ENCODE measurements at regions not wholly inside any gene's neighbourhood (a gene's known extent, or its start where the extent isn't known, plus 50 kb on each side); places are given as distances from the start of the nearest gene placed in this dataset.

GRCh38 chr13:37412241-37412921 is 186.2 kb downstream of the POSTN start (continued):
- TF ChIP-seq CLOCK (CRISPR knock-in tag; IDR thresholded peaks at IDR 0.05; ENCODE audit: borderline replicate concordance) (no peak), ZNF512 (tag; IDR thresholded peaks at IDR 0.05) (no peak), NFIX (CRISPR knock-in tag; IDR thresholded peaks at IDR 0.05; ENCODE audit: low read depth) (no peak), POLR2AphosphoS5 (IDR thresholded peaks at IDR 0.05; ENCODE audit: control insufficient read depth, insufficient read depth, low read depth, low read length) (no peak)

GRCh38 chr13:37410316-37410715 is 188.3 kb downstream of the POSTN start:
- no peaks in the 10 kb centered on the region for H3K36me3 ChIP-seq (ENCODE audit: control insufficient read depth, insufficient read depth, low read length)
- ATAC-seq, result no peak
- in situ Hi-C loops (cut with MboI), result no loop called here
- no peak overlapping the region for H3K4me3 ChIP-seq
- no peaks in the 10 kb centered on the region for H3K79me2 ChIP-seq (ENCODE audit: control insufficient read depth, insufficient read depth, low read length)
- no peak overlapping the region for H3K27ac ChIP-seq (ENCODE audit: extremely low read depth, low read depth, low read length)
- no peaks in the 10 kb centered on the region for H3K4me1 ChIP-seq (replicated peaks in 1 of 2; ENCODE audit: control insufficient read depth in 2 of 2, insufficient read depth in 2 of 2, low read length in 2 of 2)
- H4K20me1 ChIP-seq (replicated peaks; ENCODE audit: control insufficient read depth, insufficient read depth, low read length), result no peaks in the 10 kb centered on the region
- TF ChIP-seq KDM4B (IDR thresholded peaks at IDR 0.05; ENCODE audit: borderline replicate concordance in 2 of 2, low read depth in 1 of 2) (no peak), PREB (CRISPR knock-in tag; IDR thresholded peaks at IDR 0.05) (no peak)
- H3K9me1 ChIP-seq (ENCODE audit: control insufficient read depth, insufficient read depth, low read length), result no peaks in the 10 kb centered on the region
- H2AFZ ChIP-seq (ENCODE audit: low read depth, low read length), result no peak overlapping the region
- 0% methylated on average over 3 of the region's 6 CpGs for whole genome bisulfite sequencing (ENCODE audit: insufficient coverage, low coverage, missing lambda C conversion rate)
- DNase-seq (ENCODE audit: extremely low read depth in 1 of 4, low spot score in 3 of 4), result no peak
- ChIA-PET CTCF (ENCODE audit: low intra/inter-chr PET ratio) (no interaction called here), POLR2A (no interaction called here)
- no peaks in the 10 kb centered on the region for H3K9me3 ChIP-seq (replicated peaks; ENCODE audit: control insufficient read depth, insufficient read depth, low read depth, low read length)
- no peak for FAIRE-seq
- no TSS peak for BruUV-seq (replicated peaks)
- intact Hi-C loops (cut with micrococcal nuclease), result no loop called here
- H3K9ac ChIP-seq (ENCODE audit: insufficient read depth in 1 of 2, low read depth in 2 of 2, low read length in 2 of 2), result no peak overlapping the region
- no peak overlapping the region for H3K4me2 ChIP-seq (ENCODE audit: insufficient read depth, low read length)
- no peaks in the 10 kb centered on the region for H3K27me3 ChIP-seq (ENCODE audit: control insufficient read depth in 2 of 2, insufficient read depth in 2 of 2, low read length in 2 of 2)
